DND-41 (cell line): ENCODE measurements at regions not wholly inside any gene's neighbourhood (a gene's known extent, or its start where the extent isn't known, plus 50 kb on each side); places are given as distances from the start of the nearest gene placed in this dataset.

Experiments
- CTCF ChIP-seq: IDR thresholded peaks from 2 replicates; pipeline ENCODE4 v1.5.1; 2012; ENCODE audit warnings: borderline replicate concordance, low read length, moderate library complexity, mild to moderate bottlenecking; ENCODE audit not compliant: poor library complexity, severe bottlenecking; ENCODE audit errors: extremely low read depth
- EZH2 ChIP-seq: IDR thresholded peaks from 3 replicates; pipeline ENCODE4 v1.6.1; 2012; ENCODE audit warnings: borderline replicate concordance, low read depth, mild to moderate bottlenecking, moderate library complexity, low read length, inconsistent platforms; ENCODE audit not compliant: severe bottlenecking

GRCh38 chrX:35625714-35626113, 172.4 kb upstream of the MAGEB16 start:
- TF ChIP-seq CTCF = no peak
- no peak for TF ChIP-seq EZH2
